Nephron (organoid): ENCODE measurements at regions not wholly inside any gene's neighbourhood (a gene's known extent, or its start where the extent isn't known, plus 50 kb on each side); places are given as distances from the start of the nearest gene placed in this dataset.

ENCODE experiments used
- H3K27ac Mint-ChIP-seq, 3 experiments: 2 replicates each; pipeline ENCODE4 v1.8.0; 2020; ENCODE audit warnings: mixed read lengths in 3 of 3, mild to moderate bottlenecking in 2 of 3, moderate library complexity in 1 of 3
- H3K27me3 Mint-ChIP-seq: 2 replicates; pipeline ENCODE4 v1.8.0; 2021; ENCODE audit warnings: low read depth, mild to moderate bottlenecking, moderate library complexity, mixed read lengths
- H3K36me3 Mint-ChIP-seq: 2 replicates; pipeline ENCODE4 v1.8.0; 2020; ENCODE audit warnings: low read depth, mixed read lengths
- H3K4me1 Mint-ChIP-seq: 2 replicates; pipeline ENCODE4 v1.8.0; 2020; ENCODE audit warnings: mixed read lengths
- H3K4me3 Mint-ChIP-seq, 3 experiments: 2 replicates each; pipeline ENCODE4 v1.8.0; 2020; ENCODE audit warnings: mild to moderate bottlenecking in 3 of 3, mixed read lengths in 3 of 3, moderate library complexity in 2 of 3
- H3K9me3 Mint-ChIP-seq: 2 replicates; pipeline ENCODE4 v1.8.0; 2020; ENCODE audit warnings: mixed read lengths
- CTCF ChIP-seq, 3 experiments: fragments of 200-600 bp; sonication (generic); IDR thresholded peaks; one replicate each; pipeline ENCODE4 v1.5.0; 2021; ENCODE audit warnings: antibody characterized with exemption in 3 of 3; ENCODE audit not compliant: unreplicated experiment in 3 of 3

- H3K36me3 Mint-ChIP-seq = no peaks in the 10 kb centered on the region
- H3K27ac Mint-ChIP-seq = no peak overlapping the region
- no peaks in the 10 kb centered on the region for H3K9me3 Mint-ChIP-seq
- no peaks in the 10 kb centered on the region for H3K27me3 Mint-ChIP-seq
- TF ChIP-seq CTCF (IDR thresholded peaks at IDR 0.05; ENCODE audit: unreplicated experiment in 3 of 3) = no peak
- H3K4me3 Mint-ChIP-seq = no peak overlapping the region
- no peaks in the 10 kb centered on the region for H3K4me1 Mint-ChIP-seq
Observed at GRCh38 chr1:213683529-213683928, 304.2 kb upstream of the PROX1 start.

GRCh38 chr1:213684454-213684853 lies 303.3 kb upstream of the PROX1 start:
- Mint-ChIP-seq H3K4me1 (no peaks in the 10 kb centered on the region), H3K27me3 (no peaks in the 10 kb centered on the region), H3K4me3 (no peak overlapping the region), H3K36me3 (no peaks in the 10 kb centered on the region), H3K9me3 (no peaks in the 10 kb centered on the region), H3K27ac (no peak overlapping the region)
- TF ChIP-seq CTCF (IDR thresholded peaks at IDR 0.05; ENCODE audit: unreplicated experiment in 3 of 3) = no peak

GRCh38 chr1:213685992-213686582 lies 301.7 kb upstream of the PROX1 start:
- no peaks in the 10 kb centered on the region for H3K36me3 Mint-ChIP-seq
- no peak for TF ChIP-seq CTCF (IDR thresholded peaks at IDR 0.05; ENCODE audit: unreplicated experiment in 3 of 3)
- H3K4me3 Mint-ChIP-seq = no peak overlapping the region
- no peak overlapping the region for H3K27ac Mint-ChIP-seq
- H3K27me3 Mint-ChIP-seq = no peaks in the 10 kb centered on the region
- no peaks in the 10 kb centered on the region for H3K9me3 Mint-ChIP-seq
- no peaks in the 10 kb centered on the region for H3K4me1 Mint-ChIP-seq

- no peaks in the 10 kb centered on the region for H3K36me3 Mint-ChIP-seq
- H3K9me3 Mint-ChIP-seq = no peaks in the 10 kb centered on the region
- no peaks in the 10 kb centered on the region for H3K4me1 Mint-ChIP-seq
- H3K27ac Mint-ChIP-seq = no peak overlapping the region
- H3K27me3 Mint-ChIP-seq = no peaks in the 10 kb centered on the region
- TF ChIP-seq CTCF (IDR thresholded peaks at IDR 0.05; ENCODE audit: unreplicated experiment in 3 of 3) = no peak
- H3K4me3 Mint-ChIP-seq = no peak overlapping the region
Observed at GRCh38 chr1:213686983-213687382, 300.8 kb upstream of the PROX1 start.

- H3K9me3 Mint-ChIP-seq = no peaks in the 10 kb centered on the region
- no peak overlapping the region for H3K4me3 Mint-ChIP-seq
- H3K27ac Mint-ChIP-seq = no peak overlapping the region
- H3K4me1 Mint-ChIP-seq = no peaks in the 10 kb centered on the region
- no peaks in the 10 kb centered on the region for H3K27me3 Mint-ChIP-seq
- H3K36me3 Mint-ChIP-seq = no peaks in the 10 kb centered on the region
- no peak for TF ChIP-seq CTCF (IDR thresholded peaks at IDR 0.05; ENCODE audit: unreplicated experiment in 3 of 3)
Observed at GRCh38 chr1:213687832-213688231, 299.9 kb upstream of the PROX1 start.

GRCh38 chr1:213688655-213689054 lies 299.1 kb upstream of the PROX1 start:
- Mint-ChIP-seq H3K9me3 (no peaks in the 10 kb centered on the region), H3K36me3 (no peaks in the 10 kb centered on the region), H3K4me3 (no peak overlapping the region), H3K27me3 (no peaks in the 10 kb centered on the region), H3K4me1 (no peaks in the 10 kb centered on the region), H3K27ac (no peak overlapping the region)
- no peak for TF ChIP-seq CTCF (IDR thresholded peaks at IDR 0.05; ENCODE audit: unreplicated experiment in 3 of 3)
